ENCODE measurements at regions not wholly inside any gene's neighbourhood (a gene's known extent, or its start where the extent isn't known, plus 50 kb on each side); places are given as distances from the start of the nearest gene placed in this dataset.
A peak's percentile ranks its signal among the peaks of the same experiment; 100 is the strongest.
"Not testable (repeated sequence)": the region's sequence is repeated elsewhere in the genome, so short reads cannot be mapped to it uniquely, and the experiment has no call there.

GRCh38 chr12:124648710-124649384 is 81.4 kb upstream of the NCOR2 start:
- DNase-seq = no peak

DNA sequence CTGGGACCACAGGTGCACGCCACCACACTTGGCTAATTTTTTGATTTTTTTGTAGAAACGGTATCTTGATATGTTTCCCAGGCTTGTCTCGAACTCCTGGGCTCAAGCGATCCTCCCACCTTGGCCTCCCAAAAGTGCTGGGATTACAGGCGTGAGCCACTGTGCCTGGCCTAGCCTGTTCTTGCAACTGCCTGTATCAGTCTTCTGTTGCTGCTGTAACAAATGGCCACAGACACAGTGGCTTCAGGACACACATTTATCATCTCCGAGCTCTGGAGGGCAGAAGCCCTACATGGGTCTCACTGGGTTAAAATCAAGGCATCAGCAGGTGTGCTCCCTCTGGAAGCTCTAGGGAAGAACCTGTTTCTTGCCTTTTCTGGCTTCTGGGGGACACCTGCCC is 79.9 kb upstream of the NCOR2 start:
- no peak for DNase-seq

GRCh38 chr12:124646385-124647230 is 79.2 kb upstream of the NCOR2 start:
- DNase-seq = no peak

GRCh38 chr12:124645530-124646244 is 78.3 kb upstream of the NCOR2 start:
- no peak for DNase-seq

- DNase-seq = not testable (repeated sequence)
Observed at GRCh38 chr12:124643768-124644167, 76.4 kb upstream of the NCOR2 start.

GRCh38 chr12:124642105-124642504 is 74.7 kb upstream of the NCOR2 start:
- DNase-seq = no peak

GRCh38 chr12:124641591-124641990 is 74.2 kb upstream of the NCOR2 start:
- no peak for DNase-seq

GRCh38 chr12:124640056-124640455 is 72.6 kb upstream of the NCOR2 start:
- DNase-seq = no peak

GRCh38 chr12:124639122-124639806 is 71.9 kb upstream of the NCOR2 start:
- DNase-seq = no peak

GRCh38 chr12:124637581-124637981 is 70.2 kb upstream of the NCOR2 start:
- DNase-seq = peak; percentile 57

GRCh38 chr12:124637163-124637562 is 69.8 kb upstream of the NCOR2 start:
- no peak for DNase-seq

DNA sequence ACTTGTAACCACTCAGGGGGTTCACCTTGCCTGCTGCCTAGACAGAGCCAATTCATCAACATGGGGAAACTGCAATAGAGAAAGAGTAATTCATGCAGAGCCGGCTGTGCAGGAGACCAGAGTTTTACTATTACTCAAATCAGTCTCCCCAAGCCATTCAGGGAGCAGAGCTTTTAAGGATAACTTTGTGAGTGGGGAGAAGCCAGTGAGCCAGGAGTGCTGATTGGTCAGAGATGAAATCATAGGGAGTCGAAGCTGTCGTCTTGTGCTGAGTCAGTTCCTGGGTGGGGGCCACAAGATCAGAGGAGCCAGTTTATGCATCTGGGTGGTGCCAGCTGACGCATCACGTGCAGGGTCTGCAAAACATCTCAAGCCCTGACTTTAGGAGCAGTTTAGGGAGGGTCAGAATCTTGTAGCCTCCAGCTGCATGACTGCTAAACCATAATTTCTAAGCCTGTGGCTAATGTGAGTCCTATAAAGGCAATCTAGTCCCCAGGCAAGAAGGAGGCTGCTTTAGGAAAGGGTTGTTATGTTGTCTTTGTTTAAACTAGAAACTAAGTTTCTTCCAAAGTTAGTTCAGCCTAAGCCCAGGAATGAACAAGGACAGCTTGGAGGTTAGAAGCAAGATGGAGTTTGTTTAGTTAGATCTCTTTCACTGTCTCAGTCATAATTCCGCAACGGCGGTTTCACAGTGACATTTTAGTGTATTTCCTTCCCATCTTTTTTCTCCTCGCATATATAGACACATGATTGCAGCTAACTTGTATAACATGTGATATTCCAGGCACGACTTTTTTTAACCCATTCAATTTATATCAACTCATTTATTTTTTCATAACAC is 68.9 kb upstream of the NCOR2 start:
- no peak for DNase-seq

- no peak for DNase-seq
Observed at GRCh38 chr12:124635316-124635715, 67.9 kb upstream of the NCOR2 start.

GRCh38 chr12:124633365-124634362 is 66.3 kb upstream of the NCOR2 start:
- no peak for DNase-seq

DNA sequence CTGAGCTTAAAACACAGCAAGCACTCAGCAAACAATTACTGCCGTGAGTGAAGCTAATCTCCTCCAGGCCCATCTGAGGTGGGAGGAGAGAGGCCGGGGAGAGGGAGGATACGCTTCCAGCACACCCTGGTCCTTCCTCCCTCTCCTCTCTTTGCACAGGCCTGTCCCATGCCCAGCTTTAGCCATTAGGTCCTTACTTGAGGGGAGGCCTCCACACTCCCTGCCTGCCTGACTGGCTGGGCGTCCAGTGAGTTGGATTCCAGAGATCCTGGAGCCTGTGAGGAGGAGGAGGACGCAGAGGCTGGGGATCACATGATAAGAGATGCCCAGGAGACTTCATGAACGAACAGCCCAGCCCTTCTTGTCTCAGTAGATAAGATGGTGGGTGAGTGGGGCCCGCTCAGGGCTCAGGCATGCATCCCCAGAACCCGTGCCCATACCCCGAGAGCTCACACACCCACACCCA is 65.1 kb upstream of the NCOR2 start:
- peak; percentile 48 for DNase-seq

DNA sequence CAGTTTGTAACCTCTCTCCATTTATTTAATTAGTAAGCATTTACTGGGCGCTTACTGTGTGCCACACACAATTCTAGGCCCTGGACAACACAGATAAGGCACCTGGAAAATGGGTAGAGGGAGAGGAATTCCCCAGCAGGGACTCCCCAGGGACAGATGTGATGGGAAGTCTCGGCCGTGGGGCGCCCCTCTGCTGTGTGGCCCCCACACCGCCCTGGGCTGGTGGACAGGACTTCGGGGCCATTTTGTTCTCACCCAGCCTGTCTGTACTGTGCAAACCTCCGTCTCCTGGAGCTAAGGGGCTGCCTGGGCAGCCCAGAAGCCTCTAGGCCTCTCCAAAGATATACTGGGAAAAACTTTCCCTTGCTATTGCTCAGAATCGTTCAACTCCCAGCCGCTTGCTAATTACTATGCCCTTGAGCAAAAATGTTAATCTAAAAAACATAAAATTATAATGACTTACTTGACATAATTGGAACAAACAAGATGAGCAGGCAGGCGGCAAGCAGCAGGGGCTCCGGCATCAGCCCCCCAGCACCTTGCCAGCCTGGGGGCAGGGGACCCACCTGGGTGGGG is 64.4 kb upstream of the NCOR2 start:
- DNase-seq = no peak

DNA sequence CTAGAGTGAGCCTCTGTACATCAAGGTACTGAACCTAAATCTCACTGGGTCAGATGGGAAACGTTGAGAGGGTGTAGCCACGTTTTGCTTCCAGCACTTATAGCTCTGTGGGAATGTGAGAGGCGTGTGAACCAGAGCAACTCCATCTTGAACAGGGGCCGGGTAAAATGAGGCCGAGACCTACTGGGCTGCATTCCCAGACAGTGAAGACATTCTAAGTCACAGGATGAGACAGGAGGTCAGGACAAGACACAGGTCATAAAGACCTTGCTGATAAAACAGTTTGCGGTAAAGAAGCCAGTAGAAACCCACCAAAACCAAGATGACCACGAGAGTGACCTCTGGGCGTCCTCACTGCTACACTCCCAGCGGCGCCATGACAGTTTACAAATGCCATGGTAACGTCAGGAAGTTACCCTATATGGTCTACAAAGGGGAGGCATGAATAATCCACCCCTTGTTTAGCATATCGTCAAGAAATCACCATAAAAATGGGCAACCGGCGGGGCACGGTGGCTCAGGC is 63.4 kb upstream of the NCOR2 start:
- DNase-seq = no peak

DNA sequence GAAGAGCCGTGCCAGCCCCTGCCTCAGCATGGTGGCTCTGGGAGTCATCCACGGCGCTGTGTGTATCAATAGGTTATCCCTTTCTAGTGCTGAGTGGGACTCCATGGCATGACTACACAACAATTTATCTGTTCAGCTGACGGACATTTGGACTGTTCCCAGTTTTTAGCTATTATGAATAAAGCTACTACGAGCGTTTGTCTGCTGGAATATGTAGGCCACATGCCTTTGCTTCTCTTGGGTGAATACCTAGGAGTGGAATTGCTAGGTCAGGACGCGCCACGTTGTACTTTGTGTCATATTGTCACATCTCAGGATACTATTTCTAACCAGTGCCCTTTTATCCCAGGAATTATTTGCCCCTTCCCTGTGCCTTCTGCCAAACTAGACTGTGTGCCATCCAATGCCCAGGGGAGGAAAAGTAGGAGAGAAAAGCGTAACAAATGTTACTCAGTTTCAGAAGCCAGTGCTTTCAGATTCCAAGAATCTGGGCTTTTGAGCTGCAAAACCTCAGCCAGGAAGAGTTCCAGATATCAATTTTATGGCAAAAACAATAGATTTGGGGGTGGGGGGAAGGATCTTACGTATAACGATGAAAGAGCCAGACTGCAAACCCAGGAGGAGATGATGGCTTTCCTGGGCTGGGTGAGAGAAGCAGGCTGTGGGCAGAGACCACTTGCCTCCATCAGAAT is 62.5 kb upstream of the NCOR2 start:
- DNase-seq = no peak

GRCh38 chr12:124629117-124629516 is 61.7 kb upstream of the NCOR2 start:
- no peak for DNase-seq

Measured in NCI-H146 (cell line).